T-cell (primary cell): ENCODE measurements at regions not wholly inside any gene's neighbourhood (a gene's known extent, or its start where the extent isn't known, plus 50 kb on each side); places are given as distances from the start of the nearest gene placed in this dataset.
"Not testable (repeated sequence)": the region's sequence is repeated elsewhere in the genome, so short reads cannot be mapped to it uniquely, and the experiment has no call there.

Source experiments
- ATAC-seq, 4 experiments: fragments of 200-7000 bp in 3 of 4; fragments of 150-1000 bp in 1 of 4; cut with Tn5 transposase; replicated peaks in 1 of 4; 1 replicate in 3 of 4; 2 replicates in 1 of 4; pipeline ENCODE4 v1.10.0; 2021; ENCODE audit warnings: moderate library complexity in 3 of 4, mild to moderate bottlenecking in 2 of 4, moderate number of reproducible peaks in 1 of 4
- CTCF ChIA-PET, 2 donors: fragments of 300-600 bp; sonication (Branson Sonifier 250); formaldehyde crosslinking; loops; one replicate each; lab custom pipeline; 2022; ENCODE audit warnings: antibody characterized with exemption in 2 of 2; lab: Charles Lee
- POLR2A ChIA-PET, 2 donors: fragments of 300-600 bp; sonication (Branson Sonifier 250); formaldehyde crosslinking; loops; one replicate each; lab custom pipeline; 2022; ENCODE audit warnings: antibody characterized with exemption in 2 of 2; lab: Charles Lee
- DNase-seq, 35 experiments: peaks; one replicate each; pipeline versions ENCODE4 v3.0.0 to v3.0.0-alpha.2; 2013 to 2023
- H3K27ac ChIP-seq: one replicate; pipeline ENCODE4 v1.5.1; 2013; ENCODE audit warnings: low read length
- H3K27me3 ChIP-seq, 2 experiments: replicated peaks in 1 of 2; 1 replicate in 1 of 2; 2 replicates in 1 of 2; pipeline versions ENCODE4 v1.6.1 to v1.7.0; 2013; ENCODE audit warnings: low read length in 1 of 2, mixed read lengths in 1 of 2; ENCODE audit not compliant: control insufficient read depth in 2 of 2, insufficient read depth in 2 of 2; ENCODE audit errors: extremely low read depth in 1 of 2
- H3K36me3 ChIP-seq, 2 donors: 1 replicate in 1 of 2; 2 replicates in 1 of 2; pipeline versions ENCODE4 v1.6.1 to v1.7.0; 2013; ENCODE audit warnings: low read length in 1 of 2; ENCODE audit not compliant: control insufficient read depth in 2 of 2, insufficient read depth in 1 of 2; ENCODE audit errors: extremely low read depth in 1 of 2
- H3K4me1 ChIP-seq, 2 experiments: 1 replicate in 1 of 2; 2 replicates in 1 of 2; pipeline versions ENCODE4 v1.6.1 to v1.7.0; 2013; ENCODE audit warnings: low read length in 2 of 2, mixed read lengths in 1 of 2; ENCODE audit not compliant: insufficient read depth in 2 of 2, control insufficient read depth in 1 of 2; ENCODE audit errors: extremely low read depth in 1 of 2
- H3K4me3 ChIP-seq, 2 donors: 1 replicate in 1 of 2; 2 replicates in 1 of 2; pipeline versions ENCODE4 v1.5.1 to v1.7.0; 2013; ENCODE audit warnings: mild to moderate bottlenecking in 2 of 2, low read length in 1 of 2, moderate library complexity in 1 of 2; ENCODE audit not compliant: control insufficient read depth in 1 of 2; ENCODE audit errors: extremely low read depth in 1 of 2
- H3K9me3 ChIP-seq: 2 replicates; pipeline ENCODE4 v1.7.0; 2013
- H3K27ac Mint-ChIP-seq, 2 donors: one replicate each; pipeline ENCODE4 v1.8.0; 2020 to 2021; ENCODE audit warnings: mild to moderate bottlenecking in 2 of 2, mixed read lengths in 2 of 2
- H3K27me3 Mint-ChIP-seq, 2 donors: one replicate each; pipeline ENCODE4 v1.8.0; 2021 to 2022; ENCODE audit warnings: mixed read lengths in 2 of 2
- H3K36me3 Mint-ChIP-seq: one replicate; pipeline ENCODE4 v1.8.0; 2021; ENCODE audit warnings: mixed read lengths
- H3K4me1 Mint-ChIP-seq, 3 donors: one replicate each; pipeline ENCODE4 v1.8.0; 2020 to 2022; ENCODE audit warnings: mixed read lengths in 3 of 3, mild to moderate bottlenecking in 1 of 3
- H3K4me3 Mint-ChIP-seq, 3 donors: one replicate each; pipeline ENCODE4 v1.8.0; 2020 to 2022; ENCODE audit warnings: mild to moderate bottlenecking in 3 of 3, mixed read lengths in 3 of 3, moderate library complexity in 3 of 3
- H3K9me3 Mint-ChIP-seq, 3 donors: one replicate each; pipeline ENCODE4 v1.8.0; 2020 to 2022; ENCODE audit warnings: mixed read lengths in 3 of 3
- WGBS: methylation state at CpG from one replicate; pipeline ENCODE4 v1.1.5; 2013; ENCODE audit warnings: missing lambda C conversion rate; ENCODE audit not compliant: insufficient coverage; 5-methylcytosine and 5-hydroxymethylcytosine counted together

GRCh38 chrX:45577361-45577760 lies 376.7 kb upstream of the DIPK2B start:
- CTCF ChIA-PET = no interaction called here
- Mint-ChIP-seq H3K9me3 (peaks cover 18 to 26% (median 22%) of the 10 kb centered on the region in 3 donors), H3K4me3 (no peak overlapping the region)

GRCh38 chrX:45571453-45571852 lies 370.8 kb upstream of the DIPK2B start:
- Histone ChIP-seq H3K27ac (no peak overlapping the region), H3K9me3 (no peaks in the 10 kb centered on the region), H3K4me1 (no peaks in the 10 kb centered on the region), H3K36me3 (no peaks in the 10 kb centered on the region), H3K27me3 (no peaks in the 10 kb centered on the region), H3K4me3 (no peak overlapping the region)
- ATAC-seq (no peak), DNase-seq (no peak)
- Mint-ChIP-seq H3K4me3 (no peak overlapping the region), H3K36me3 (no peaks in the 10 kb centered on the region), H3K4me1 (no peaks in the 10 kb centered on the region), H3K9me3 (no peaks in the 10 kb centered on the region), H3K27ac (no peak overlapping the region), H3K27me3 (peaks cover 0 to 3% of the 10 kb centered on the region in 2 donors)
- WGBS = no CpG with 5 or more reads among the region's 4 CpGs
- ChIA-PET POLR2A (no interaction called here), CTCF (no interaction called here)

More at GRCh38 chrX:45577361-45577760, 376.7 kb upstream of the DIPK2B start:
- ATAC-seq (no peak), DNase-seq (no peak)
- Histone ChIP-seq H3K4me3 (no peak overlapping the region), H3K27me3 (no peaks in the 10 kb centered on the region), H3K4me1 (no peaks in the 10 kb centered on the region), H3K27ac (no peak overlapping the region), H3K9me3 (no peaks in the 10 kb centered on the region), H3K36me3 (no peaks in the 10 kb centered on the region)
- 80% methylated on average over 1 of the region's 1 CpG for WGBS
- no peaks in the 10 kb centered on the region for H3K4me1 Mint-ChIP-seq
- H3K27ac Mint-ChIP-seq = no peak overlapping the region
- peaks cover 0 to 5% of the 10 kb centered on the region in 2 donors for H3K27me3 Mint-ChIP-seq
- H3K36me3 Mint-ChIP-seq = no peaks in the 10 kb centered on the region
- POLR2A ChIA-PET = no interaction called here

GRCh38 chrX:45566456-45566855 lies 365.8 kb upstream of the DIPK2B start:
- peaks cover 3% of the 10 kb centered on the region for H3K36me3 Mint-ChIP-seq
- CTCF ChIA-PET = no interaction called here
- H3K4me1 Mint-ChIP-seq = no peaks in the 10 kb centered on the region

GRCh38 chrX:45557387-45557786 lies 356.7 kb upstream of the DIPK2B start:
- no peak for ATAC-seq
- Mint-ChIP-seq H3K27me3 (peaks cover 0 to 28% of the 10 kb centered on the region in 2 donors), H3K4me1 (no peaks in the 10 kb centered on the region)

More at GRCh38 chrX:45566456-45566855, 365.8 kb upstream of the DIPK2B start:
- Mint-ChIP-seq H3K27ac (no peak overlapping the region), H3K27me3 (peaks cover 0 to 12% of the 10 kb centered on the region in 2 donors), H3K4me3 (no peak overlapping the region), H3K9me3 (no peaks in the 10 kb centered on the region)
- H3K9me3 ChIP-seq = no peaks in the 10 kb centered on the region
- no peak overlapping the region for H3K27ac ChIP-seq
- H3K4me3 ChIP-seq = no peak overlapping the region
- no peaks in the 10 kb centered on the region for H3K36me3 ChIP-seq
- H3K4me1 ChIP-seq = no peaks in the 10 kb centered on the region
- ATAC-seq (no peak), DNase-seq (no peak)
- POLR2A ChIA-PET = no interaction called here
- H3K27me3 ChIP-seq = no peaks in the 10 kb centered on the region
- WGBS = 100% methylated on average over 1 of the region's 2 CpGs

GRCh38 chrX:45554736-45555135 lies 354.1 kb upstream of the DIPK2B start:
- POLR2A ChIA-PET = no interaction called here
- Histone ChIP-seq H3K27ac (no peak overlapping the region), H3K27me3 (no peaks in the 10 kb centered on the region), H3K4me1 (no peaks in the 10 kb centered on the region), H3K4me3 (no peak overlapping the region), H3K36me3 (no peaks in the 10 kb centered on the region), H3K9me3 (no peaks in the 10 kb centered on the region)
- DNase-seq (no peak), ATAC-seq (no peak)
- no peaks in the 10 kb centered on the region for H3K4me1 Mint-ChIP-seq
- peaks cover 0 to 12% of the 10 kb centered on the region in 2 donors for H3K27me3 Mint-ChIP-seq
- no peaks in the 10 kb centered on the region for H3K36me3 Mint-ChIP-seq
- CTCF ChIA-PET = no interaction called here
- no CpG with 5 or more reads among the region's 1 CpG for WGBS
- H3K4me3 Mint-ChIP-seq = no peak overlapping the region
- no peak overlapping the region for H3K27ac Mint-ChIP-seq
- H3K9me3 Mint-ChIP-seq = no peaks in the 10 kb centered on the region

More at GRCh38 chrX:45557387-45557786, 356.7 kb upstream of the DIPK2B start:
- H3K9me3 ChIP-seq = no peaks in the 10 kb centered on the region
- H3K4me3 ChIP-seq = no peak overlapping the region
- Mint-ChIP-seq H3K4me3 (no peak overlapping the region), H3K27ac (no peak overlapping the region), H3K9me3 (no peaks in the 10 kb centered on the region), H3K36me3 (peaks cover 3% of the 10 kb centered on the region)
- H3K36me3 ChIP-seq = no peaks in the 10 kb centered on the region
- H3K27ac ChIP-seq = no peak overlapping the region
- no peaks in the 10 kb centered on the region for H3K27me3 ChIP-seq
- CTCF ChIA-PET = no interaction called here
- POLR2A ChIA-PET = no interaction called here
- no peaks in the 10 kb centered on the region for H3K4me1 ChIP-seq
- no CpG with 5 or more reads among the region's 2 CpGs for WGBS
- no peak for DNase-seq

GRCh38 chrX:45553417-45553816 lies 352.7 kb upstream of the DIPK2B start:
- Mint-ChIP-seq H3K4me3 (no peak overlapping the region), H3K27me3 (peaks cover 0 to 8% of the 10 kb centered on the region in 2 donors), H3K27ac (no peak overlapping the region), H3K4me1 (no peaks in the 10 kb centered on the region), H3K9me3 (no peaks in the 10 kb centered on the region), H3K36me3 (no peaks in the 10 kb centered on the region)
- DNase-seq (no peak), ATAC-seq (no peak)
- no CpG with 5 or more reads among the region's 1 CpG for WGBS
- H3K36me3 ChIP-seq = no peaks in the 10 kb centered on the region
- H3K4me1 ChIP-seq = no peaks in the 10 kb centered on the region
- no peak overlapping the region for H3K4me3 ChIP-seq
- ChIA-PET CTCF (interaction anchor here in 1 of 2 donors (0.5 kb wide), 1 partner anchor 311 kb away, joined by 3 read pairs; no protein-coding TSS in a partner anchor), POLR2A (no interaction called here)
- H3K27me3 ChIP-seq = no peaks in the 10 kb centered on the region
- no peaks in the 10 kb centered on the region for H3K9me3 ChIP-seq
- no peak overlapping the region for H3K27ac ChIP-seq

GRCh38 chrX:45546697-45547096 lies 346.0 kb upstream of the DIPK2B start:
- H3K36me3 ChIP-seq, CTCF ChIA-PET, H3K27ac ChIP-seq, H3K27ac Mint-ChIP-seq, DNase-seq, POLR2A ChIA-PET, H3K4me1 ChIP-seq, H3K4me1 Mint-ChIP-seq, H3K27me3 ChIP-seq, H3K4me3 Mint-ChIP-seq, H3K36me3 Mint-ChIP-seq, H3K27me3 Mint-ChIP-seq, ATAC-seq, H3K4me3 ChIP-seq, H3K9me3 ChIP-seq: not testable (repeated sequence)
- peaks cover 4 to 11% (median 8%) of the 10 kb centered on the region in 3 donors for H3K9me3 Mint-ChIP-seq
